IMR-90 (cell line): ENCODE measurements at regions not wholly inside any gene's neighbourhood (a gene's known extent, or its start where the extent isn't known, plus 50 kb on each side); places are given as distances from the start of the nearest gene placed in this dataset.

ENCODE experiments used
- ATAC-seq: fragments of 200-7000 bp; cut with Tn5 transposase; 2 replicates; pipeline ENCODE4 v1.9.1; 2020; ENCODE audit warnings: low read depth, mild to moderate bottlenecking, moderate library complexity
- BruUV-seq: library from RNA; stranded (reverse); fragments of 400-500 nt; replicated peaks from 2 replicates; lab custom pipeline; 2021; lab: Mats Ljungman, UMichigan
- CTCF ChIA-PET: fragments of 300-600 bp; formaldehyde crosslinking; extraction: SDS; loops from one replicate; lab custom pipeline; 2021; ENCODE audit warnings: antibody characterized with exemption; lab: Yijun Ruan, JAX
- POLR2A ChIA-PET: fragments of 300-600 bp; sonication (Branson Sonifier 250); formaldehyde crosslinking; loops from one replicate; lab custom pipeline; 2022; ENCODE audit warnings: antibody characterized with exemption; ENCODE audit not compliant: unreplicated experiment; lab: Charles Lee
- DNase-seq: peaks from one replicate; pipeline ENCODE4 v3.0.0; 2013
- H2AFZ ChIP-seq: replicated peaks from 2 replicates; pipeline ENCODE3; 2013; ENCODE audit warnings: low read length, mild to moderate bottlenecking; ENCODE audit not compliant: poor library complexity
- H2AK5ac ChIP-seq: 2 replicates; pipeline ENCODE4 v1.6.1; 2013; ENCODE audit warnings: low read depth, low read length, inconsistent platforms
- H2AK9ac ChIP-seq: replicated peaks from 2 replicates; pipeline ENCODE3; 2013; ENCODE audit warnings: mild to moderate bottlenecking, low read depth, low read length, moderate library complexity; ENCODE audit not compliant: poor library complexity
- H2BK120ac ChIP-seq: 2 replicates; pipeline ENCODE4 v1.6.1; 2013; ENCODE audit warnings: low read depth, low read length, inconsistent platforms
- H2BK15ac ChIP-seq: 3 replicates; pipeline ENCODE4 v1.6.1; 2013; ENCODE audit warnings: low read depth, low read length, inconsistent platforms
- H2BK20ac ChIP-seq: 2 replicates; pipeline ENCODE4 v1.6.1; 2013; ENCODE audit warnings: low read depth, mild to moderate bottlenecking, inconsistent platforms, low read length, moderate library complexity
- H2BK5ac ChIP-seq: 2 replicates; pipeline ENCODE4 v1.6.1; 2013; ENCODE audit warnings: mild to moderate bottlenecking, low read depth, low read length, inconsistent platforms; ENCODE audit not compliant: poor library complexity, severe bottlenecking
- H3K14ac ChIP-seq: replicated peaks from 2 replicates; pipeline ENCODE4 v1.6.1; 2013; ENCODE audit warnings: low read depth, low read length, inconsistent platforms
- H3K18ac ChIP-seq: 2 replicates; pipeline ENCODE4 v1.6.1; 2013; ENCODE audit warnings: low read depth, low read length, control low read depth
- H3K23ac ChIP-seq: 2 replicates; pipeline ENCODE4 v1.6.1; 2013; ENCODE audit warnings: low read depth, low read length, inconsistent platforms
- H3K27ac ChIP-seq: 2 replicates; pipeline ENCODE4 v1.5.1; 2013; ENCODE audit warnings: mild to moderate bottlenecking, control low read depth, low read length; ENCODE audit not compliant: insufficient read depth
- H3K27me3 ChIP-seq: 2 replicates; pipeline ENCODE4 v1.6.1; 2013; ENCODE audit warnings: low read length; ENCODE audit not compliant: control insufficient read depth, insufficient read depth
- H3K36me3 ChIP-seq: 2 replicates; pipeline ENCODE4 v1.6.1; 2013; ENCODE audit warnings: low read length, mixed read lengths; ENCODE audit not compliant: control insufficient read depth, insufficient read depth
- H3K4ac ChIP-seq: 2 replicates; pipeline ENCODE4 v1.6.1; 2013; ENCODE audit warnings: low read depth, low read length, inconsistent platforms
- H3K4me1 ChIP-seq: 2 replicates; pipeline ENCODE4 v1.6.1; 2013; ENCODE audit warnings: low read length, mixed read lengths; ENCODE audit not compliant: control insufficient read depth, insufficient read depth
- H3K4me2 ChIP-seq: 2 replicates; pipeline ENCODE4 v1.6.1; 2013; ENCODE audit warnings: low read depth, mild to moderate bottlenecking, control low read depth, low read length, moderate library complexity
- H3K4me3 ChIP-seq: 2 replicates; pipeline ENCODE4 v1.5.1; 2013; ENCODE audit warnings: low read depth, mild to moderate bottlenecking, control low read depth, low read length, moderate library complexity; ENCODE audit not compliant: insufficient read depth
- H3K56ac ChIP-seq: 2 replicates; pipeline ENCODE4 v1.6.1; 2013; ENCODE audit warnings: low read length, inconsistent platforms; ENCODE audit not compliant: insufficient read depth; ENCODE audit errors: extremely low read depth
- H3K79me1 ChIP-seq, 2 experiments: 2 replicates each; pipeline ENCODE4 v1.6.1; 2013; ENCODE audit warnings: low read length in 2 of 2, inconsistent platforms in 1 of 2, low read depth in 1 of 2
- H3K9ac ChIP-seq: 2 replicates; pipeline ENCODE4 v1.6.1; 2013; ENCODE audit warnings: low read depth, low read length, control low read depth
- H3K9me1 ChIP-seq: 2 replicates; pipeline ENCODE4 v1.6.1; 2013; ENCODE audit warnings: low read length, inconsistent platforms; ENCODE audit not compliant: insufficient read depth
- H3K9me3 ChIP-seq: 2 replicates; pipeline ENCODE4 v1.6.1; 2013; ENCODE audit warnings: low read length; ENCODE audit not compliant: control insufficient read depth, insufficient read depth
- H4K20me1 ChIP-seq: 2 replicates; pipeline ENCODE4 v1.6.1; 2013; ENCODE audit warnings: low read length, inconsistent platforms; ENCODE audit not compliant: insufficient read depth
- H4K5ac ChIP-seq: 2 replicates; pipeline ENCODE4 v1.6.1; 2013; ENCODE audit warnings: mild to moderate bottlenecking, low read depth, low read length, control low read depth
- H4K8ac ChIP-seq, 2 experiments: 2 replicates each; pipeline ENCODE4 v1.6.1; 2013; ENCODE audit warnings: low read depth in 2 of 2, low read length in 2 of 2, control low read depth in 1 of 2, inconsistent platforms in 1 of 2
- H4K91ac ChIP-seq: 2 replicates; pipeline ENCODE4 v1.6.1; 2013; ENCODE audit warnings: low read depth, low read length, inconsistent platforms; ENCODE audit not compliant: insufficient read depth
- BHLHE40 ChIP-seq: fragments of 150-350 bp; IDR thresholded peaks from 2 replicates; pipeline ENCODE4 v1.6.1; 2016; ENCODE audit warnings: mild to moderate bottlenecking, low read depth, low read length
- CEBPB ChIP-seq: IDR thresholded peaks from 2 replicates; pipeline ENCODE4 v1.6.1; 2012; ENCODE audit warnings: low read depth, low read length, improper control_type of control experiment
- CHD1 ChIP-seq: IDR thresholded peaks from 2 replicates; pipeline ENCODE4 v1.6.1; 2012; ENCODE audit warnings: low read depth, low read length, improper control_type of control experiment
- CTCF ChIP-seq: conservative IDR thresholded peaks from 2 replicates; pipeline ENCODE4 v1.5.1; 2012; ENCODE audit warnings: mild to moderate bottlenecking, low read depth, low read length, improper control_type of control experiment
- ELK1 ChIP-seq: fragments of 150-350 bp; IDR thresholded peaks from 2 replicates; pipeline ENCODE4 v1.6.1; 2016; ENCODE audit warnings: low read depth, mild to moderate bottlenecking, low read length, moderate library complexity, borderline replicate concordance
- FOS ChIP-seq: fragments of 150-350 bp; IDR thresholded peaks from 2 replicates; pipeline ENCODE4 v1.6.1; 2016; ENCODE audit warnings: low read depth, low read length
- MAZ ChIP-seq: IDR thresholded peaks from 2 replicates; pipeline ENCODE4 v1.6.1; 2012; ENCODE audit warnings: low read depth, mild to moderate bottlenecking, low read length, improper control_type of control experiment, moderate library complexity, borderline replicate concordance
- MXI1 ChIP-seq: IDR thresholded peaks from 2 replicates; pipeline ENCODE4 v1.6.1; 2012; ENCODE audit warnings: low read depth, mild to moderate bottlenecking, low read length, moderate library complexity, borderline replicate concordance
- NFE2L2 ChIP-seq: fragments of 150-350 bp; IDR thresholded peaks from 2 replicates; pipeline ENCODE4 v1.6.1; 2016; ENCODE audit warnings: low read depth, mild to moderate bottlenecking, low read length
- POLR2A ChIP-seq: IDR thresholded peaks from 2 replicates; pipeline ENCODE4 v1.6.1; 2012; ENCODE audit warnings: mild to moderate bottlenecking, low read depth, low read length
- RAD21 ChIP-seq: IDR thresholded peaks from 2 replicates; pipeline ENCODE4 v1.6.1; 2012; ENCODE audit warnings: low read length, improper control_type of control experiment
- RCOR1 ChIP-seq: IDR thresholded peaks from 2 replicates; pipeline ENCODE4 v1.6.1; 2012; ENCODE audit warnings: mild to moderate bottlenecking, low read length, improper control_type of control experiment; ENCODE audit not compliant: insufficient replicate concordance
- RFX5 ChIP-seq: IDR thresholded peaks from 2 replicates; pipeline ENCODE4 v1.8.0; 2012; ENCODE audit warnings: low read depth, mild to moderate bottlenecking, low read length, moderate library complexity
- SMC3 ChIP-seq: fragments of 150-350 bp; IDR thresholded peaks from 2 replicates; pipeline ENCODE4 v1.6.1; 2016; ENCODE audit warnings: low read depth, mild to moderate bottlenecking, antibody characterized with exemption, low read length, moderate library complexity
- USF2 ChIP-seq: fragments of 150-350 bp; IDR thresholded peaks from 2 replicates; pipeline ENCODE4 v1.6.1; 2017; ENCODE audit warnings: mild to moderate bottlenecking, antibody characterized with exemption, low read length, low read depth
- WGBS, 2 experiments: methylation state at CpG; one replicate each; pipeline versions ENCODE4 v1.1.5 to v1.1.7; 2013; ENCODE audit warnings: missing lambda C conversion rate in 2 of 2; ENCODE audit not compliant: insufficient read length in 1 of 2; ENCODE audit errors: extremely low coverage in 2 of 2; 5-methylcytosine and 5-hydroxymethylcytosine counted together
- dilution Hi-C: fragments of 300-500 bp; cut with HindIII; formaldehyde crosslinking; loops from one replicate; pipeline ENCODE4 v1.14.3; 2018; ENCODE audit warnings: low sequenced_read_pairs; ENCODE audit not compliant: unreplicated experiment
- in situ Hi-C: fragments of 300-500 bp; cut with MboI; formaldehyde crosslinking; loops from 3 replicates; pipeline ENCODE4 v1.14.3; 2019; ENCODE audit warnings: low sequenced_read_pairs, inconsistent platforms, mixed read lengths
- intact Hi-C: fragments of 100-400 bp; cut with micrococcal nuclease; formaldehyde crosslinking; loops from 2 replicates; pipeline ENCODE4 v1.10.0; 2022

GRCh38 chr10:64463406-64463805, 942.2 kb downstream of the REEP3 start:
- BruUV-seq = no TSS peak
- Histone ChIP-seq H4K20me1 (no peaks in the 10 kb centered on the region), H2BK5ac (no peak overlapping the region), H3K9me3 (peaks cover 2% of the 10 kb centered on the region; the same call in 1 of the 2 replicates), H3K4ac (no peak overlapping the region), H4K8ac (no peak overlapping the region), H3K79me1 (no peaks in the 10 kb centered on the region), H3K9ac (no peak overlapping the region), H3K9me1 (no peaks in the 10 kb centered on the region), H3K4me3 (no peak overlapping the region), H2AK9ac (no peak overlapping the region), H3K4me1 (no peaks in the 10 kb centered on the region), H3K27ac (no peak overlapping the region), H2BK120ac (no peak overlapping the region), H2AK5ac (no peak overlapping the region), H4K5ac (no peak overlapping the region), H3K23ac (no peak overlapping the region), H3K4me2 (no peak overlapping the region), H2BK15ac (no peak overlapping the region), H3K14ac (no peak overlapping the region), H3K27me3 (no peaks in the 10 kb centered on the region), H2BK20ac (no peak overlapping the region), H3K18ac (no peak overlapping the region), H3K56ac (no peak overlapping the region), H4K91ac (no peak overlapping the region), H2AFZ (no peak overlapping the region), H3K36me3 (no peaks in the 10 kb centered on the region)
- TF ChIP-seq ELK1 (no peak), USF2 (no peak), MXI1 (no peak), CHD1 (no peak), FOS (no peak), NFE2L2 (no peak), CEBPB (no peak), RAD21 (no peak), BHLHE40 (no peak), RFX5 (no peak), POLR2A (no peak), SMC3 (no peak), MAZ (no peak), RCOR1 (no peak), CTCF (no peak)
- dilution Hi-C loops (no loop called here), in situ Hi-C loops (no loop called here), intact Hi-C loops (no loop called here)
- ChIA-PET CTCF (no interaction called here), POLR2A (no interaction called here)
- ATAC-seq = no peak
- no peak for DNase-seq
- WGBS, 2 experiments = no CpG with 5 or more reads among the region's 1 CpG
